K562 (cell line): ENCODE measurements at regions not wholly inside any gene's neighbourhood (a gene's known extent, or its start where the extent isn't known, plus 50 kb on each side); places are given as distances from the start of the nearest gene placed in this dataset.

Experiments used
- ATAC-seq: fragments of 200-7000 bp; cut with Tn5 transposase; 3 replicates; pipeline ENCODE4 v1.9.1; 2020; ENCODE audit warnings: moderate library complexity
- BruUV-seq: library from RNA; stranded (reverse); fragments of 400-500 nt; replicated peaks from 2 replicates; lab custom pipeline; 2021; lab: Mats Ljungman, UMichigan
- CTCF ChIA-PET: fragments of 300-600 bp; formaldehyde crosslinking; extraction: SDS; loops from one replicate; lab custom pipeline; 2021; ENCODE audit warnings: low intra/inter-chr PET ratio; lab: Yijun Ruan, JAX
- POLR2A ChIA-PET: fragments of 300-600, 350-650 bp; sonication (Branson Sonifier 250); formaldehyde crosslinking; extraction: SDS; loops from one replicate; lab custom pipeline; 2021; ENCODE audit warnings: antibody characterized with exemption, inconsistent platforms; lab: Yijun Ruan, JAX
- DNase-seq, 4 experiments: peaks; one replicate each; pipeline versions ENCODE4 v3.0.0 to v3.0.0-alpha.2; 2011 to 2018; ENCODE audit warnings: low spot score in 3 of 4, mixed read lengths in 3 of 4; ENCODE audit errors: extremely low read depth in 1 of 4
- FAIRE-seq: peaks from 2 replicates; lab custom pipeline; 2011; peaks lifted over from hg19 to GRCh38; lab: Jason Lieb, UNC
- H2AFZ ChIP-seq: 2 replicates; pipeline ENCODE4 v1.6.0; 2011; ENCODE audit warnings: low read depth, low read length, control low read depth, inconsistent platforms
- H3K27ac ChIP-seq: fragments of 200-600 bp; 3 replicates; pipeline ENCODE4 v1.8.0; 2011; ENCODE audit warnings: low read depth, mild to moderate bottlenecking, control low read depth, inconsistent platforms, low read length, moderate library complexity, mixed read lengths; ENCODE audit errors: extremely low read depth
- H3K27me3 ChIP-seq, 2 experiments: fragments of 300-600 bp in 1 of 2; 2 replicates in 1 of 2; 3 replicates in 1 of 2; pipeline versions ENCODE4 v1.6.0 to v1.8.0; 2011; ENCODE audit warnings: inconsistent platforms in 2 of 2, low read length in 2 of 2, mild to moderate bottlenecking in 1 of 2, mixed read lengths in 1 of 2, moderate library complexity in 1 of 2; ENCODE audit not compliant: control insufficient read depth in 2 of 2, insufficient read depth in 2 of 2
- H3K36me3 ChIP-seq: fragments of 300-600 bp; 3 replicates; pipeline ENCODE4 v1.8.0; 2011; ENCODE audit warnings: mild to moderate bottlenecking, low read length, inconsistent platforms; ENCODE audit not compliant: control insufficient read depth, insufficient read depth
- H3K4me1 ChIP-seq, 2 experiments: fragments of 200-600 bp in 1 of 2; replicated peaks in 1 of 2; 2 replicates in 1 of 2; 3 replicates in 1 of 2; pipeline versions ENCODE4 v1.5.1 to v1.8.0; 2011; ENCODE audit warnings: inconsistent platforms in 2 of 2, low read length in 2 of 2, mild to moderate bottlenecking in 1 of 2, mixed read lengths in 1 of 2, moderate library complexity in 1 of 2; ENCODE audit not compliant: control insufficient read depth in 2 of 2, insufficient read depth in 2 of 2
- H3K4me2 ChIP-seq: 2 replicates; pipeline ENCODE4 v1.6.1; 2011; ENCODE audit warnings: low read length, control low read depth, inconsistent platforms, mixed read lengths; ENCODE audit not compliant: insufficient read depth
- H3K4me3 ChIP-seq: fragments of 200-600 bp; sonication (generic), shearing (Covaris generic); 2 replicates; pipeline ENCODE4 v1.5.1; 2016; ENCODE audit warnings: control low read depth, inconsistent platforms
- H3K79me2 ChIP-seq: fragments of 200-600 bp; 3 replicates; pipeline ENCODE4 v1.8.0; 2011; ENCODE audit warnings: low read length, inconsistent platforms; ENCODE audit not compliant: control insufficient read depth, insufficient read depth
- H3K9ac ChIP-seq, 2 experiments: 2 replicates each; pipeline versions ENCODE4 v1.6.0 to v1.6.1; 2011; ENCODE audit warnings: low read depth in 2 of 2, low read length in 2 of 2, control low read depth in 1 of 2, inconsistent platforms in 1 of 2, mild to moderate bottlenecking in 1 of 2, mixed read lengths in 1 of 2; ENCODE audit not compliant: insufficient read depth in 1 of 2
- H3K9me1 ChIP-seq: one replicate; pipeline ENCODE4 v1.6.0; 2011; ENCODE audit warnings: inconsistent platforms, mild to moderate bottlenecking, low read length, moderate library complexity; ENCODE audit not compliant: control insufficient read depth, insufficient read depth
- H3K9me3 ChIP-seq: replicated peaks from 2 replicates; pipeline ENCODE4 v1.5.1; 2011; ENCODE audit warnings: low read depth, low read length, inconsistent platforms; ENCODE audit not compliant: control insufficient read depth, insufficient read depth
- H4K20me1 ChIP-seq: replicated peaks from 2 replicates; pipeline ENCODE4 v1.6.1; 2011; ENCODE audit warnings: low read length, inconsistent platforms, mixed read lengths; ENCODE audit not compliant: control insufficient read depth, insufficient read depth
- MED1 ChIP-seq: sonication (generic); formaldehyde crosslinking; IDR thresholded peaks from 2 replicates; pipeline ENCODE4 v1.8.1; 2023; ENCODE audit warnings: missing genetic modification reagents, borderline replicate concordance
- SIN3B ChIP-seq: fragments of 450-650 bp; IDR thresholded peaks from 2 replicates; pipeline ENCODE4 v1.6.1; 2017; ENCODE audit warnings: low read depth, mild to moderate bottlenecking, moderate library complexity
- ZNF140 ChIP-seq: fragments of 250-450 bp; sonication (Bioruptor Pico); IDR thresholded peaks from 2 replicates; pipeline ENCODE4 v1.8.0; 2021; ENCODE audit warnings: moderate library complexity, mild to moderate bottlenecking, inconsistent platforms
- WGBS: fragments of 100-300 bp; shearing (Covaris generic); methylation state at CpG from one replicate; pipeline ENCODE4 v1.1.6; 2016; ENCODE audit warnings: low coverage, mixed read lengths; ENCODE audit not compliant: insufficient coverage; ENCODE audit errors: missing lambda C conversion rate; 5-methylcytosine and 5-hydroxymethylcytosine counted together
- in situ Hi-C: fragments of 300-500 bp; cut with MboI; formaldehyde crosslinking; loops from 4 replicates; pipeline ENCODE4 v1.15.0; 2018; ENCODE audit warnings: inconsistent platforms, mixed read lengths
- intact Hi-C: fragments of 100-400 bp; cut with micrococcal nuclease; formaldehyde crosslinking; loops from 2 replicates; pipeline ENCODE4 v1.14.2; 2022
- TF ChIP-seq, protein P1 (sequence below): sonication (generic); formaldehyde crosslinking; IDR thresholded peaks from 2 replicates; pipeline ENCODE4 v1.8.0; 2023; ENCODE audit warnings: missing genetic modification reagents, mild to moderate bottlenecking, borderline replicate concordance

DNA sequence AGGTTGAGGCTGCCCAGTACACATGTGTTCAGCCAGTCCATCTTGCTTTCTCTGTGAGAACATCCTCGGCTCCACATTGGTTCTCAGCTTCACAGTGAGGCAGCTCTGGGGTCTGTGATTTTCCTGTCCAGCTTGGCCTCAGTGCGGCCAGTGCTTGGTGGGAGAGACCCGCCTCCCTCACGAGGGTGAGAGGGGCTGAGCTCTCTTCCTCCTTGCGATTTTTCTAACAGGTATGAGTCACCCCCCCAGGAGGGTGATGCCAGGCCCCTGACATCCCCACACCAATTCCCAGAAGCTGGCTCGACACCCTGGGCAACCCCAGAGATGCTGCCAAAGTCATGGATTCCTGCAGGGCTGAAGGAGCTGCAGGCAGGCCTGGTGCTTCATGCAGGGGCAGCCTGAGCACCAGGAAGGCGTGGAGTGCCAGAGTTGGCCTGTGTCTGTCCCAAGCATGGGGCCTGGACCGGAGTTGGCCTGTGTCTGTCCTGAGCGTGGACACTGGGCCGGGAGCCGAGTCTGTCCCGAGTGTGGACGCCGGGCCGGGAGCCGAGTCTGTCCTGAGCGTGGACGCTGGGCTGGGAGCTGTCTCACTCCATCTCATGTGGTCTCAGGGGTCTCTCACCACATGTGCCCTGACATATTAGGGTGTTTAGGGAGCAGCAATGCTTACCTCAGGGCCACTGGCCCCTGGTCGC, 408.6 kb upstream of the IRX4 start:
- no peaks in the 10 kb centered on the region for H3K9me1 ChIP-seq
- H4K20me1 ChIP-seq = no peaks in the 10 kb centered on the region
- no peak overlapping the region for H3K27ac ChIP-seq
- no peaks in the 10 kb centered on the region for H3K79me2 ChIP-seq
- H3K4me3 ChIP-seq = no peak overlapping the region
- no peak overlapping the region for H3K9ac ChIP-seq
- no peak for ATAC-seq
- ChIA-PET POLR2A (interaction anchor here (0.6 kb wide), 1 partner anchor 159 kb away, joined by 3 read pairs; no protein-coding TSS in a partner anchor), CTCF (no interaction called here)
- H3K9me3 ChIP-seq = no peaks in the 10 kb centered on the region
- no peak overlapping the region for H2AFZ ChIP-seq
- BruUV-seq = no TSS peak
- TF ChIP-seq, protein P1, sequence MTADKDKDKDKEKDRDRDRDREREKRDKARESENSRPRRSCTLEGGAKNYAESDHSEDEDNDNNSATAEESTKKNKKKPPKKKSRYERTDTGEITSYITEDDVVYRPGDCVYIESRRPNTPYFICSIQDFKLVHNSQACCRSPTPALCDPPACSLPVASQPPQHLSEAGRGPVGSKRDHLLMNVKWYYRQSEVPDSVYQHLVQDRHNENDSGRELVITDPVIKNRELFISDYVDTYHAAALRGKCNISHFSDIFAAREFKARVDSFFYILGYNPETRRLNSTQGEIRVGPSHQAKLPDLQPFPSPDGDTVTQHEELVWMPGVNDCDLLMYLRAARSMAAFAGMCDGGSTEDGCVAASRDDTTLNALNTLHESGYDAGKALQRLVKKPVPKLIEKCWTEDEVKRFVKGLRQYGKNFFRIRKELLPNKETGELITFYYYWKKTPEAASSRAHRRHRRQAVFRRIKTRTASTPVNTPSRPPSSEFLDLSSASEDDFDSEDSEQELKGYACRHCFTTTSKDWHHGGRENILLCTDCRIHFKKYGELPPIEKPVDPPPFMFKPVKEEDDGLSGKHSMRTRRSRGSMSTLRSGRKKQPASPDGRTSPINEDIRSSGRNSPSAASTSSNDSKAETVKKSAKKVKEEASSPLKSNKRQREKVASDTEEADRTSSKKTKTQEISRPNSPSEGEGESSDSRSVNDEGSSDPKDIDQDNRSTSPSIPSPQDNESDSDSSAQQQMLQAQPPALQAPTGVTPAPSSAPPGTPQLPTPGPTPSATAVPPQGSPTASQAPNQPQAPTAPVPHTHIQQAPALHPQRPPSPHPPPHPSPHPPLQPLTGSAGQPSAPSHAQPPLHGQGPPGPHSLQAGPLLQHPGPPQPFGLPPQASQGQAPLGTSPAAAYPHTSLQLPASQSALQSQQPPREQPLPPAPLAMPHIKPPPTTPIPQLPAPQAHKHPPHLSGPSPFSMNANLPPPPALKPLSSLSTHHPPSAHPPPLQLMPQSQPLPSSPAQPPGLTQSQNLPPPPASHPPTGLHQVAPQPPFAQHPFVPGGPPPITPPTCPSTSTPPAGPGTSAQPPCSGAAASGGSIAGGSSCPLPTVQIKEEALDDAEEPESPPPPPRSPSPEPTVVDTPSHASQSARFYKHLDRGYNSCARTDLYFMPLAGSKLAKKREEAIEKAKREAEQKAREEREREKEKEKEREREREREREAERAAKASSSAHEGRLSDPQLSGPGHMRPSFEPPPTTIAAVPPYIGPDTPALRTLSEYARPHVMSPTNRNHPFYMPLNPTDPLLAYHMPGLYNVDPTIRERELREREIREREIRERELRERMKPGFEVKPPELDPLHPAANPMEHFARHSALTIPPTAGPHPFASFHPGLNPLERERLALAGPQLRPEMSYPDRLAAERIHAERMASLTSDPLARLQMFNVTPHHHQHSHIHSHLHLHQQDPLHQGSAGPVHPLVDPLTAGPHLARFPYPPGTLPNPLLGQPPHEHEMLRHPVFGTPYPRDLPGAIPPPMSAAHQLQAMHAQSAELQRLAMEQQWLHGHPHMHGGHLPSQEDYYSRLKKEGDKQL = no peak
- no peak for TF ChIP-seq MED1 (CRISPR knock-in tag)
- TF ChIP-seq SIN3B = no peak
- TF ChIP-seq ZNF140 (CRISPR knock-in tag) = no peak
- in situ Hi-C loops = no loop called here
- no peak for DNase-seq
- H3K27me3 ChIP-seq = peaks cover 0 to 35% of the 10 kb centered on the region in 2 experiments; a peak in 4 of 5 replicates
- no peak overlapping the region for H3K4me2 ChIP-seq
- intact Hi-C loops = no loop called here
- WGBS = under 1% methylated on average over 19 of the region's 19 CpGs
- no peak for FAIRE-seq
- H3K4me1 ChIP-seq = no peaks in the 10 kb centered on the region
- no peaks in the 10 kb centered on the region for H3K36me3 ChIP-seq
